GM20431 (cell line): ENCODE measurements at regions not wholly inside any gene's neighbourhood (a gene's known extent, or its start where the extent isn't known, plus 50 kb on each side); places are given as distances from the start of the nearest gene placed in this dataset.
"Not testable (repeated sequence)": the region's sequence is repeated elsewhere in the genome, so short reads cannot be mapped to it uniquely, and the experiment has no call there.

Experiments used
- in situ Hi-C: fragments of 300-500 bp; cut with MseI, MboI; formaldehyde crosslinking; loops from one replicate; pipeline ENCODE4 v1.15.0; 2020; ENCODE audit warnings: low sequenced_read_pairs; ENCODE audit not compliant: unreplicated experiment

DNA sequence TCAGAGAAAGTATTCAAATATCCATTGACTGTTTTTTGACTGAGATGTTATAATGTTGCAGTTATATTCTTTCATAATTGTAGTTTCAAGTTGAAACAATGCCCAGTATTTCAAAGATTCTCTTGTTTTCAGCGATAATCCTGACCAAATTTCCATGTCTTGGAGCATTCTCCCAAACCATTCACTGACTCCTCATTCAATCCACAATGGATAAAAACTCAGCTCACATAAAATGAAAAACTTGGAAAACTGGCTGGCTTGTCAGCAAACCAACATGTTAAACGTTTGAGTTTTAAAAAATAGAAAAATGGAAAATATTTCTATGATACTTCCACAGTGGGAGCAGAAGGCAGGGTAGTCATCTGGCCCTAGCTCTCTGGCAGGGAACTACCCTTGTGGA is 184.4 kb downstream of the C7orf25 start:
- in situ Hi-C loops = no loop called here

DNA sequence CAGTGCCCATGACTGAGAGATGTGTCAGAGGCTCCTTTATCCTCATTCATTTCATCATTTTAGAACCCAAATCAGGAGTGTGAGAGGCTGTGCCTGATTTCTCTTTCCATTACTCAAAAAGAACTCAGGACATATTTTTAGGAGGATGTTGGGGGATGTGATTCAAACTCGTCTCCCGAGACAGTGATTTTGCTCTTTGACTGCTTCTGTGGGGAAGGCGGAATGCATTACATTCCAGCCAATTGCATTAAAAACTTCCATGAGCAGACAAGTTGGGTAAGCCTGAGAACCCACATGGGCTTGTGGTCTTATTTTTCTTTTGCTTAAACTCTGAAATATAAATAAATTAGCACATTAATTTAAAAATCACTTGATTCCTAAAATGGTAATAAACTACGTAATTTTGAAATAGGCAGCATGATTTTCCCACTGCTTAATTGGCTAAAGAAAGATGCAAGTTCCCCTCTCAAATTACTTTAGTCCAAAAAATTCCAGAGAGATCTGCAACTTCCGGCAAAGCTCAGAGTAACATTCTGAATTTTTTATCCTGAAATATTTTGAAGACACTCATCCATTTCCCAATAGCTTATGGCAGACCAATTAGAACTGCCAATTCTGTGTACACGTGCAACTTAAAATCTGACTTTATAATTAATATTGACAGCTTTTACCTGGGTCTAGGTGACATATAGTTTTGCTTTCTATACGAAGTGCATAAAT is 185.6 kb downstream of the C7orf25 start:
- in situ Hi-C loops = no loop called here

DNA sequence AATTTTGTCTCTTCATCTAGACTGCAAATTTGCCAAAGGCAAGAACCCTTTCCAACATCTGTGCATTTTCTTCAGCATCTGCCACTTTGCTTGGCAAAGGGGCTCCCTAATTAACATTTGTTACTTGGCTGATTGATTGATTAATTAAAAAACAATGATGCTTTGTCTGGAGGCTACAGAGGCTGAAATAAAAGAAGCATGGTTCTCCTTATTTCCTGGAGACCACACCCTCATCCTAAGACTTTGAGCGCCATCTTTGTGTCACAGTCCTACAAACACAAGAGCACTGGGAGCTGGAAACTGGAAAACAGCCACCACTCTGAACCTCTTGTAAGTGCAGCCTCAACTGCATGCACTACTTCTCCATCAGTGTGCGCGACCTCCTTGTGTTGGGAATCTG is 189.2 kb downstream of the C7orf25 start:
- in situ Hi-C loops = no loop called here

DNA sequence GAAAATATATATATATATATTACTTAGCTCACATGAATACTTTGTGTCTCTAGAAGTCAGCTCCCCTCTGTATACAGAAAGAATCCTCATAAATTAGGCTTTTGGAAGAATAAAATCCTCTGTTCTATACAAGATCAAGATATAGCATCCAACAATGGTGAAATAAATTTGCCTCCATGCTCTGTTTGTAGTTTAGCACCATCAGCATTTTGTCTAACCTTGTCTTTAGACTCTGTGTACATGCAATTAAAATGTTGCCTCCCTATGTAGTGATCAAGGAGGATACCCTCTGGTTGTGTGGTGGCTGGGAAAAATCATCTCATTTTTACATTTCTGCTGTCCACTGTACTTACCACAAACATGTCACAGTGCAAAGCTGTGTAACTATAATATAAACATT is 189.7 kb downstream of the C7orf25 start:
- in situ Hi-C loops = no loop called here

DNA sequence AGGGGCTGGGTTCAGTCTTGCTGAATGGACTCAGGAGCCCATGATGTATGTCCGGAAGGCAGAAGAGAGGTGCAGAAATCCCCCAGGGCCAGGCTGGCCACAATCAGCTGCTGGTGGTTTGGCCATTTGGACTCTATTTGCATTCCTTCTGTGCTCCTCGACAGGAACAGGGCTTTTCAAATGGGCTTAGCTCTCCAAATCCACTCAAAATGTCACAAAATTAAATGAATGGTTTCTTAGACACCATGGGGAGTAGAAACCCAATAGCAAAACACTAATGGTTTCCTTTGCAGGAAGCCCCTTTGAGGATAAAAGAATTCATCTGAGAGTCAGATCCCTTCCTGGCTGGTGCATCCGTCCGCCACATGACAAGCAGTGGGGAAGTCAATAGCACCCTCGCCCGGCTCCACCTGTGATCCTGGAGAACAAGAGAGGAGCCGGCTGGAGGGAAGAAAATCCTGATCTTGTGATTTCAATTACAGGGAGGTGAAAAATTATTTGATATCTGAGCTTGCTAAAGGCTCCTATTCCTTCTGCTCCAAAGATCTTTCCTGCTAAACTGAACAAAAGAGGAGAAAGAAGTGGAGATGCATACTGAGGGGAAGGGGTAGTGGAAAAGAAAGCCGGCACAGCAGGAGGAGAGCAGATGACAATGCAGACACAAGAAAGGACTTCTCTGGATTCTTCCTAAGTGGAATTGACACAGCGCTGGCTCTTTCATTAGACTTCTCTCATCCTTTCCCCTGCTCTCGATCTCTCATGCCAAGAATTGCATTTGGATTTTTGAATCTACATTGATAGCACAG is 190.7 kb downstream of the C7orf25 start:
- in situ Hi-C loops = no loop called here

DNA sequence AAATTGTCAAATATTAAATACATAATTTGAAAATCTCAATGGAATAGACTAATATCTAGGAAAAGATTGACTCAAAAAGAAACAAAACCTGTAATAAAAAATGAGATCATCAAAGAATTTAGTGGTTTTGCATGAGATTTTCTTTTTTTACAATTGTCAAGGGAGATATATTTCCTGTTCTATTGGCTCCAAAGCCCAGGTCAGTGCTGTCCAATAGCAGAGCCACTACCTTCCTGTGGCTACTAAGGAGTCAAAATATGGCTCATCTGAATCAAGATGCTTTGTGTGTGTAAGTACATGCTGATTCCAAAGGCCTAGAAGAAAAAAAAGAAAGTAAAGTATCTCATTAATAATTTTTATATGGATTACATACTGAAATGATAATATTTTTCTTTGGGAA is 191.9 kb downstream of the C7orf25 start:
- in situ Hi-C loops = no loop called here

DNA sequence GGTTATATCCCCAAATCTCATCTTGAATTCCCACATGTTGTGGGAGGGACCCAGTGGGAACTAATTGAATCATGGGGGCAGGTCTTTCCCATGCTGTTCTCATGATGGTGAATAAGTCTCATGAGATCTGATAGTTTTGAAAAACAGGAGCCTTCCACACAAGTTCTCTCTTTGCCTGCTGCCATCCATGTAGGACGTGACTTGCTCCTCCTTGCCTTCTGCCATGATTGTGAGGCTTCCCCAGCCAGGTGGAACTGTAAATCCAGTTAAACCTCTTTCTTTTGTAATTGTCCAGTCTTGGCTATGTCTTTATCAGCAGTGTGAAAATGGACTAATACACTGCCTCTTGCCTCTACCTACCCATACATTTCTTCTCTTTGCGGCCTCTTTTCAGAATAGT is 193.4 kb downstream of the C7orf25 start:
- in situ Hi-C loops = not testable (repeated sequence)

DNA sequence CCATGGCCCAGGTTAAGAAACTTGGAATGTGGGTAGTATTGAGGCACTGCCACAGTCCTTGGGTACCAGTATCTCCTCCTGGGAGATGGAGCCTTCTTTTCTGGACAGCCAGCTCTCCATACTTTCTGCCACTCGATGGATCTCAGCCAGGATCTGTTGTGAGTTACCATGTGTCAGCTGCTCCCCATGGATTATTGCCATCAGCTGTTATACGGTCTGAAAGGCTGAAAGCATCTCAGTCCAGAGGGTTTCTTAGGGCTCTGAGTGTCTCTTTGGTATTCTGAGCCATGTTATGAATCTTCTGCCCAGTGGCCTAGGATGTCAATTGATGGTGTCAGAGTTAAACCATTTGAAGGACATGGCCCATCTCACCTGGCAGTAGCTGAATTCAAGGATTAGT is 197.5 kb downstream of the C7orf25 start:
- in situ Hi-C loops = no loop called here

DNA sequence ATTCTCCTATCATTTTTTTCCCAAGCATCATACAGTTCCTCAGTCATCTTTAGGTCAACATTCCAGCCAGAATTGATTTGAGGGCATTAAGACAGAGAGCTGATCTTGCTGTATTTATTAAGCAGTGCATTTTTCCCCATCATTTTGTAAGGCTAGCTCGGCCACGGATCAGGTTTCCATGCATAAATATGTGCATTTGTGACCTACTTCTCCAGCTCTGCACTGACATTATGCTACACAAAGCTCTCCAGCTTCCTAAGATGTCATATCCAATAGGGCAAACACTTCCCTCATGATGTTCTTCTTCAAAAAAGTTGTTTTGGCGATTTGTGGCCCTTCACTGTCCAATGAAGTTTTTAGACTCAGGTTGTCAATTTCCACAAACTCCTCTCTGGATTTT is 202.6 kb downstream of the C7orf25 start:
- in situ Hi-C loops = no loop called here

DNA sequence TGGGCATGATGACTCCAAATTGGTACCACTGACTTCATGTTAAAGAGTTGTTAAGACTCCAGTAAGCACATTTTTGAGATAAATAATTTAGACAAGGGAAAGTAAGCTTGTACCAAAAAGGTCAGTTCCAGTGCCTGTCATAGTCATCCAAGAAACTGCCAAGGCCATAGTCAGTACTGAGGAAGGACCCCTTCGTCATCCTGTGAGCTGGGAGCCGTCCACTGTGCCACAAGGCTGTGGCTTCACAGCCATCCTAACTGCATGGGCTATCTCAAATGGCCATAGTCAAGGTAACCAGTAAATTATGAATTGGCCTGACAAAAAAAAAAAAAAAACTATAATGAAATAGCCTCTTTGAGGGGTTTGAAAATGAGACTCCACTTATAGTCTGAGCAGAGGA is 207.2 kb downstream of the C7orf25 start:
- in situ Hi-C loops = no loop called here

DNA sequence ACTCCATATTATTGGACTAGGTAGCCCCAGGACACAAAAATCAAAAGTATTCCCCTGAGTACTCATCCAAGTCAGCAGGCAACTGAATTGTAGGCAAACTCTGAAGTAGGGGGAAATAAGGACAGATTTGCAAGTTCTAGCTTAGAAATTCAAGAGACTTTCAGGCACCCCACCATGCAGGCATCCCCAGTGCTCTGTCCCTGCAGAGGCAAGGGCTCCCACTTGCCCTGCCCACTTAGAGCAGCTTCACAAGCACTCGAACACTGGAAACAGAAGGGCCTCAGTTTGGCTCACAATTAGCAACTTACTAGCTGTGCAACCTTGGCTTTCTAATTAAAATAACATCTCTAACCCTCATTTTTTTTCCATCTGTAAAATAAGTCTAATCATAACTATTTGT is 209.2 kb downstream of the C7orf25 start:
- in situ Hi-C loops = no loop called here

DNA sequence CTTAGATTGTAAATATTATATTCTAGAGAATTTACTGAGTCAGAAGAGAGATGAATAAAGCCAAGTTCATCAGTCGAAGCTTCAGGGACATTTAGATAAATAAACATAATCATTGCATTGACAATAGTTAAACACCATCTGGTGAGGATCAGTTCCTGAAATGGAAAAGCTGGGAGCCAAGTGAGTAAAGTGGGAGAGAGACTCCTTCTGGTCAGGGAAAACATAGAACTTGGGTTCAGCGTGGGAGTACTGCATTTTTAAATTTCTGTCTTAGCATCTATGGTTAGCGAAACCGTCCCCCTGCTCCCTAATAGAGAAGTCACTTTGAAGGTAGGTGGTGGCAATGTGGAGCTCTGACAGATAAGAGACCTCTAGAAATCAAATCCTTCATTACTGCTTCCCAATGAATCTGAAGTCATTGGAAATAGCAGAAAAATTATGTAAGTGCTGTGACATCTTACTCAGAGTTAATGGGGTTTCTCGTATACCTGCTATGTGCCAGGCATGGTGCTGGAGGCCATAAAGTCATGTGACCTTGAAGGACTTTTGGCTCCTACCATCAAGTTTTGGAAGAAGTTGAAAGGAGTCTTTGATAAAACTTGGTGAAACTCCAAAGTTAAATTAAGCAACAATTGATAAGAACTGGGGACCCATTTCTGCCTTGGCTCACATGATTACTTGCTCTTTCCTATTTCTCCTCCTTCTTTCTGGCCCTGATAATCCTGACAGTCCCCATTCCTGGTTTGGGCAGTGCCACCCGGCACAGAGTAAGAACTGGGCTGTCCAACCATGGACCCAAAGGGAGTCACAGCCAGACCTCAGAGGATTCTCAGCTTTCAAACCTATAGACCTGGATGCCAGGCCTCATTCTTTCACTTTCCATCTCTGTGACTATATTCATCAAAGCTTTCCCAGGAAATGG is 211.2 kb downstream of the C7orf25 start:
- in situ Hi-C loops = no loop called here

DNA sequence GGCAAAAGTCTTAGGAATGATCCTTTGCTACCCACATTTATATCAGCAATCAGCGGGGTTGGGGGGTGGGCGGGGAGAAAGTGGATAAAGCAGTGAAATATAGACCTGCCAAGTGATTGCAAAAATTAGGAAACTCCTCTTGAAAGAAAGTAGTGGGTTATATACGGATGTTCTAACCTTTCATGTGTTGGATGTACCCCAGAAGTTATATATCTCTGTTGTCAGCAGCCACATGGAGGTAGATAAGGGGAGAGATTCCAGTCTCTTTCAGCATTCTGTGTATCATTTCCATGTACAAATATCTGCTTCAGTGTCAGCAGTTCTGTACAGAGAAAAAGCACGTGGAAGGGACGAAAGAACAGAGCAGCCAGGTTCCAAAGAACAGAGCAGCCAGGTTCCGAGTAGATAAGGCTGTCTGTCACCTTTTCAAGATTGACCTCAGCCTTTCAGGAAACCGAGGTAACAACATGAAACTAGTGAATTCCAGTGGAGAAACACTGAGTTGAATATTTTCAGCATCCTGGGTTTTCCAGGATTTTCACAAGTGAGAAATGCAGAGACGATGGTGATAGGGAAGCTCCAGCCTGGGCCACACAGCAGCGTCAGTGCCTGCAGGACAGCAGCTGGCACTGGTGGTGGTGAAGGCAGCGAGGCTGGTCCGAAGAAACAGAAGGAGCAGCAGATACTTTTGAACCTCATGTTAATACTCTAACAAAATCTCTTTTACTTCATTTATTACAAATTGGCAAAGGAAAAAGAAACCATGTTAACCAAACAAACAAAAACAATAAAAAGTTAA is 212.3 kb downstream of the C7orf25 start:
- in situ Hi-C loops = no loop called here

DNA sequence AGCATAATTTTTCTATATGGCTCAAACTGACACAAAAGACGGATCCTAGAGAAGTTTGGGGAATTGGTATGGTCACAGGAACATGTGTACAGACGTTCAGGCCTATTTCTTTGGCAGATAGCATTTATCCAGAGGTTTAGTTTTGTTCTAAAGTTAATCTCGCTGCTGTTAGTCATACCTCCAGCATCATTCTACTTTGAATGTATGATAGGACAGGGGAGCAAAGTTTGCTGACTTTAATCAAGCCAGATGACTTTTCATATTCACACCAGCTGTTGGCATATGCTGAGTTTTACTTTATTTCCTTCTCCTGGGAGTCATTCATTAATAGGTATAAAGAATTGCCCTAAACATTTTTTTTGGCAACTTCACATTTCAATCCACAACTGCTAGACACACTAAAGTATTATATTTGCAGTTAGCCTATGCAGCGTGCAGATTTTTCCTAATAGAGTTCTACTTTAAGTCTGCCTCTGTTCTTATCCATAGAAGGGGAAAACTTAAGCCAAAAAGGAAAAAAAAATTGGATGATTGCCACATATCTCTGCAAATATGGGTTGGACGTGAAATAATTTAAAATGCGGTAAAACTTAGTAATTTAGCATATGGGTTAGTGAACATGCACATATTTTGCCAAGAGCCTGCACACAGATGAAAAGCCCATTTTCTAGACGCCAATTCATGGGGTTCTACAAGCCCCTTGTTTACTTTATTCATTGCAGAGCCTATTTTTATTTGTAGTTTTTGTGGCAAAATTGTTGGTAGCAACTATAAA is 213.1 kb downstream of the C7orf25 start:
- in situ Hi-C loops = no loop called here

DNA sequence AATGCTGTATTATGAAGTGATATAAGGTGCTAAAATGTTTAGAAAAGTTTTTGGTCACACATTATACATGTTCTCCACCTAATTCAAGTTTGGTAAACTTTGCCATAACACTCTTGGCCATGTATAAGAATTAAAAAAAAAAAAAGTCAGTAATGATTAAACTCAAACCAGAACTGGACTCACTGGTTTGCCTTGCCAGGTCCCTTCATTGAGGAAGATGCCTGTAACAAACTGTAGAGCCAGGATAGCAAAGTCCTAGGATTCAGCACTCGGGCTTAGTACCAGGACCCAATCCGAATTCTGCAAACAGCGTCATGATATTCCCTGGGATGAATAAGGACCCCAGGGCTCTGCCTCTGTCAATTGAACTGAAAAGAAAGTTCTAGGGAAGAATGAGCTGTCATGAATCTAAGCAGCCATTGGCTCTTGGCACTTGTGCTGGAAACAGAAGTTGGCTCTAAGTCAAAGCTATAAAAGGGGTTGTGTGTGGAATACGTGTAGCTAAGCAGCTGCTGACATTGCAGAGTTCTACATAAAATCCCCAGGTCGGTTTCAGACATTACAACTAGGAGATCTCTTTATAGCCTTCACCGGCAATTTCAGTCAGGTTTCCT is 216.9 kb downstream of the C7orf25 start:
- in situ Hi-C loops = no loop called here

DNA sequence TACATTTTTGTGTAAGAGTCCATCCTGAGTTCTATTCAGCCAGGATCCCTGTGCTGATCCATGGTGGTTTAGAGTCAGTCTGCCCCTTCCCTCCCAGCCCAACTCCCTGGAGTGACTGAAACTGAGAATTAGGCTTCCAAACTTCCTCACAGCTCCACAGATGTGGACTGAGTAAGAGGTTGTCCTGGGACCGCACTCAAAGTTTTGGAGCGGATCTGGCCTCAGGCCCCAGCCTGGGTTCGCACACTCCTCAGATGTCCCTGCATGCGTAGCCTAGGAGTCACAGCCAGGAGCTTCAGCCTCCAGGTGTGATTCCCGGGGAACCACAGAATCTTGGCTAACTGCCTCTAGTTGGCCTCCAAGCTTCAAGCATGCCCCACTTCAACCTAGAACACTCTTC is 218.1 kb downstream of the C7orf25 start:
- in situ Hi-C loops = no loop called here

DNA sequence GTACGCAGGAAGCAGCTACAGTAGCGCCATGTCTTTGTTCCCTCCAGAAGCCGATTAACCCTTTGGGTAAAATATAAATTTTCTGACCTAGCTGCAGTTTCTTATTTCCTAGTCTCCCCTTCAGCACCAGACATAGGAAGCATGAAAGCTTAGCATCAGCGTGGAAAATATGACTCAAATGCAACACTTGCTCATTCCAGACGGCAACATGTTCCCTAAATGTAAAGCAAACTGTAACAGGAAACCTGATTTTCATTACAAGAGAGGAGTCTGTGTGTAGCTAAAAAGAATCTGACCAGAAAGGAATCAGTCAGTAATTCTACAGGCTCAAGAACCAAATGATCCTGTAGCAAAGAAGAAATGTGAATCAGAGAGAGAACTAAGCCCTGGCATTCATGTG is 219.2 kb downstream of the C7orf25 start:
- in situ Hi-C loops = no loop called here

DNA sequence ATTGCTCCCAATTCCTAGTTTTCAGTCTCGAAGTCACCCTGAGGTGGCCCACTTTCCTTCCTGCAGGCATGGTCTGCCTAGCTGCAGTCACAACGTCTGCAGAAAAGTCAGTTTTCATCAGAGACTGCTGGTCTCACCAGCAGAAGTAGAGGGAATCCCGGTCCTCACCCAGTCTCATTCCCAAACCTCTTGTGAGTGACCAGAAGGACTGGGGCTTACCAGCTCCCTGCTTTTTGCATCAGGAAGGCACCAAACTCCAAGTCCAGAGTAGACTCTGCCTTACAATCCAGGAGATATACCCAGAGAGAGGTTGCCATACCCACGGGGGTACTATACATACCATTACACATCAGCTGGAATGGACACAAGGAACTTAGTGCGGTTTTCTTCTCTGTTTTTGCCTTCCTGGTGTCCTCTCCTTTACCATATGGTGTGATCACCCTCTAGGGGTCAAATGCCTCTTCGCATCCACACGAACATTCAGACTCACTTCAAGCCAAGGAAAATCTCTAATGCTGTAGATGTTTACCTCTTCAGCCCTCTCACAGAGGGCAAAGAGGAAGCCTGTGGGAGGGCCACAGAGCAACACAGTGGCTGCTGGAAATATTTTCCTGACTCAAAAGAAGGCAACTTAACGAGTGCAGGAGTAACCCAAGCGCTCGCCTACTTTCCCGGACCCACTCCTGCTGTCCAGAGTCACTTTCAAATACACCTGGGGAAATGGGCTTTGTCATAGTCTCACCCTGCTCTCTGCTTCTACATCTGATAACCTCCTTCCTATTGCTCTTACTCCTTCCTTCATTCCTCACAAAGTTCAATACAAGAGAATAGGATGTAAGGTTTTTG is 220.9 kb downstream of the C7orf25 start:
- in situ Hi-C loops = no loop called here
